ENCODE measurements at regions not wholly inside any gene's neighbourhood (a gene's known extent, or its start where the extent isn't known, plus 50 kb on each side); places are given as distances from the start of the nearest gene placed in this dataset.

- no peak for TF ChIP-seq EZH2 (IDR thresholded peaks at IDR 0.05; ENCODE audit: insufficient read depth, poor library complexity, severe bottlenecking)
- TF ChIP-seq EZH2phosphoT487 (IDR thresholded peaks at IDR 0.05; ENCODE audit: insufficient read depth, low read depth): no peak
Observed at GRCh38 chr3:182104881-182105280, 393.2 kb downstream of the SOX2 start.

All from GM23248 (cell line).